ENCODE measurements at regions not wholly inside any gene's neighbourhood (a gene's known extent, or its start where the extent isn't known, plus 50 kb on each side); places are given as distances from the start of the nearest gene placed in this dataset.

DNA sequence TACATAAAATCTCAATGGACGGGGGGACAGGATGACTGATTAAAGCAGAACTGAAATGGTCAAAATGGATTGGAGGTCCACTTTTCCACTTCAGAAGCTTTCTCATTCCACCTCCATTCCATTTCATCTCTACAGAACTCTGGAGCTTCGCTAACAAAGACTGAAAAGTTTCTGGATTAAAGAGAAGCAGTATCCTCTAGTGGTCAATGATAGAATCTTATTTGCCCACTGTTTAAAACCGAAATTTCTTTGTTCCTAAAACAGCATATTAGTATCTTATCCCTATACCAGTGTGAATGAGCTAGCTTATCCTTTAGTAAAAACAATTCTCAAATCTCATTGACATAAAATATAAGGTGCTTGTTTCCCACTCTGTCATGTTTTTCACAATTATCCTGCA, 890.6 kb downstream of the KCNT2 start:
- H3K4me3 ChIP-seq = no peak overlapping the region
- no peak for DNase-seq (ENCODE audit: low spot score)
- TF ChIP-seq, protein P1, sequence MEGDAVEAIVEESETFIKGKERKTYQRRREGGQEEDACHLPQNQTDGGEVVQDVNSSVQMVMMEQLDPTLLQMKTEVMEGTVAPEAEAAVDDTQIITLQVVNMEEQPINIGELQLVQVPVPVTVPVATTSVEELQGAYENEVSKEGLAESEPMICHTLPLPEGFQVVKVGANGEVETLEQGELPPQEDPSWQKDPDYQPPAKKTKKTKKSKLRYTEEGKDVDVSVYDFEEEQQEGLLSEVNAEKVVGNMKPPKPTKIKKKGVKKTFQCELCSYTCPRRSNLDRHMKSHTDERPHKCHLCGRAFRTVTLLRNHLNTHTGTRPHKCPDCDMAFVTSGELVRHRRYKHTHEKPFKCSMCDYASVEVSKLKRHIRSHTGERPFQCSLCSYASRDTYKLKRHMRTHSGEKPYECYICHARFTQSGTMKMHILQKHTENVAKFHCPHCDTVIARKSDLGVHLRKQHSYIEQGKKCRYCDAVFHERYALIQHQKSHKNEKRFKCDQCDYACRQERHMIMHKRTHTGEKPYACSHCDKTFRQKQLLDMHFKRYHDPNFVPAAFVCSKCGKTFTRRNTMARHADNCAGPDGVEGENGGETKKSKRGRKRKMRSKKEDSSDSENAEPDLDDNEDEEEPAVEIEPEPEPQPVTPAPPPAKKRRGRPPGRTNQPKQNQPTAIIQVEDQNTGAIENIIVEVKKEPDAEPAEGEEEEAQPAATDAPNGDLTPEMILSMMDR (IDR thresholded peaks at IDR 0.05) = no peak
- H3K27ac ChIP-seq = no peak overlapping the region

DNA sequence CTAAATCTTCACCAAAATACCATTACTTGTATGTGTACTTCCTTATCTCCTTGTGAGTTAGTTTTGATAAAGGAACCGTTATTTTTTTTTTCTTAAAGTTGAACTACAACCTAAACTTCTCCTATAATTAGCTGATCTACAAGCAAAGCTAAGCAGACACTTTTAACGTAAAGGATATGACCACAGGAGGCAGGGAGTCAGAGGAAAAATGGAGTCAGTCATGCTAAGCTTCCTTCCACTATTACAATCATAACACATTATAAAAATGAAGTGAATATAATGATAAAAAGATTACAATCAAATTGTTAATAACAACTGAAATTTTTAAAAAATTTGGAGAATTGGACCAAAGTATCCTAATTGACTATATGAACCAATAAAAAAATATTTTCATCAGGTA, 892.6 kb downstream of the KCNT2 start:
- H3K27ac ChIP-seq = no peak overlapping the region
- DNase-seq (ENCODE audit: low spot score) = no peak
- H3K4me3 ChIP-seq = no peak overlapping the region
- TF ChIP-seq, protein P1 (IDR thresholded peaks at IDR 0.05) = no peak

DNA sequence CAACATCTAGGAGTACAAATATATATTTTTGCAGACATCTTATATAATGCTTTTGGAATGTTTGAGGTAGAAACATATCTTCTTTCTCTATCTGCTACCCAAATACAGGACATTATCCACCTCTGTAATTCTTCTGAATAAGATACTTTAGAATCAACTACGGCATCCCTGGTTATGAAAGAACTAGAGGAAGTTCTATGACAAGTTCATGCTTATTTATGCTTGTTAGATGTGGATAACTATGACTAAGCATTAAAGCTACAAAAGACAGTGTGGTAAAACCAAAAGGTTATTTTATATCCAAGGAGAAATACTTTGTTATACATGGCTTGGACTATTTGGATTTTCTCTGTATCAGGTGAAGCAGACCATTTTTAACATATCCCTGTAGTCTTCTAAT, 894.0 kb downstream of the KCNT2 start:
- DNase-seq (ENCODE audit: low spot score) = no peak
- TF ChIP-seq, protein P1 (IDR thresholded peaks at IDR 0.05) = no peak
- Histone ChIP-seq H3K4me3 (no peak overlapping the region), H3K27ac (no peak overlapping the region)

DNA sequence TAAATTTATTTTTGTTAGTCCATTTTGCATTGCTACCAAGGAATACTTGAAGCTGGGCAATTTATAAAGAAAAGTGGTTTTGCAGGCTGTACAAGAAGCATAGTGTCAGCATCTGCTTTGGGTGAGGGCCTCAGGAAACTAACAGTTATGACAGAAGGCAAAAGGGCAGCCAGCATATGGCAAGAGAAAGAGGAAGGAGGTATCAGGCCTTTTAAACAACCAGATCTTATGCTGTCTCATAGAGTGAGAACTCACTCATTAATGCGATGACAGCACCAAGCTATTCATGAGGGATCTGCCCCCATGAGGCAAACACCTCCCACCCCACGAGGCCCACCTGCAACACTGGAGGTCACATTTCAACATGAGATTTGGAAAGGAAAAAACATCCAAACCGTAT, 898.4 kb downstream of the KCNT2 start:
- DNase-seq (ENCODE audit: low spot score) = no peak
- Histone ChIP-seq H3K27ac (no peak overlapping the region), H3K4me3 (no peak overlapping the region)
- TF ChIP-seq, protein P1 (IDR thresholded peaks at IDR 0.05) = no peak

DNA sequence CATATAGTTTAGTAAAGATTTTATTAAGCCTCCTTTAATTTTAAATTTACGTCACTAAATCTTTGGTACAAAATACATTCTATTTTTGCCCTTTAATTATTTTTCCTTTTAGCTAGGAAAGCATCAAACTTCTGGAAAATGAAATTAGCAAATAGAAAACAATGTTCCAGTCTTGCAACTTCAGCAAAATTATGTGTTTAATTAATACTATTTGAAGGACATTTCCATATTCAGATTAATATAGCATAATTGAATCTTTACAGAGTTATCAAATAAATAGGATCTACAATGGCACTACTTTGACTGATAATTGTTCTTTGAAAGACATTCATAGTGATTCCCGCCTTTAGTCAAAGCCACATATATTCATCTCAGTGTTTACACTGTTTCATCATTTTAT, 904.2 kb downstream of the KCNT2 start:
- Histone ChIP-seq H3K4me3 (no peak overlapping the region), H3K27ac (no peak overlapping the region)
- DNase-seq (ENCODE audit: low spot score) = no peak
- TF ChIP-seq, protein P1 (IDR thresholded peaks at IDR 0.05) = no peak

DNA sequence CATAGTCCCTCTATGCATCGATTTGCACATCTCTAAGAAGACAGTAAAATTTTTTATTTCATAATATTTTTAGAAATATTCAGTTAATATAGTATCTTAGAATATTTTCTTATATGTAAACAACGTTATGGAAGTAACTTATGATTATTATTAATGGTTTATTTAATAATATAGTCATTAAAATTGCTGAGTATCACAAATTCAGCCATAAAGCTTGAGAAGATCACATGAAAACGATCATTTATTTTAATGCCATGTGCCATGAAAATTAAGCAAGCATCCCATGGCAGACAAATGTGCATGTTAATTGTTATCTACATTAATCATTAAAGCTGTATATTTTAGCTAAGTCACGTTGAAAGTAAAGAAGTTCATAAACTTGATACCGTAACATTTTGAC, 907.1 kb downstream of the KCNT2 start:
- TF ChIP-seq, protein P1 (IDR thresholded peaks at IDR 0.05) = no peak
- Histone ChIP-seq H3K4me3 (no peak overlapping the region), H3K27ac (no peak overlapping the region)
- DNase-seq (ENCODE audit: low spot score) = no peak

DNA sequence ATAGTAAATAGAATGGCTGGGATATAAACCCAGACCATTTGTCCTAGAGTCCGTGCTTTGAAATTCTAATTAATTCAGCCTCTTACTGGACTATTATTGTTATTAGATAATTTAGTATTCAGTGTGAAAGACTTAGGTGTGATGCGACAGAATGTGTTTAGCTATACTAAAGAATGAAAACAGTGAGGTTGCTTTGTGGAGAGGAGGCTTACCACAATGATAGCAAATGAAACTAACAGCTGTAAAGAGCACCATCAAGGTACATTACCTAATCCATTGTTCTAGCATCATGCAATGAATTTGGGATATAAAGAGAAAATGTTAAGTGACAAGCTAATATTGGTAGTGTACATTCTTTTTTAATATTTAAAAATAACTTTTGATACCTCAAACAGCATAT, 911.1 kb downstream of the KCNT2 start:
- TF ChIP-seq, protein P1 (IDR thresholded peaks at IDR 0.05) = no peak
- Histone ChIP-seq H3K4me3 (no peak overlapping the region), H3K27ac (no peak overlapping the region)
- no peak for DNase-seq (ENCODE audit: low spot score)
